HEK293T (cell line): ENCODE measurements at regions not wholly inside any gene's neighbourhood (a gene's known extent, or its start where the extent isn't known, plus 50 kb on each side); places are given as distances from the start of the nearest gene placed in this dataset.
"Not testable (repeated sequence)": the region's sequence is repeated elsewhere in the genome, so short reads cannot be mapped to it uniquely, and the experiment has no call there.

Source experiments
- CTCF ChIA-PET: fragments of 350-600 bp; formaldehyde crosslinking; extraction: SDS; loops from one replicate; lab custom pipeline; 2021; ENCODE audit warnings: antibody characterized with exemption, inconsistent platforms; lab: Yijun Ruan, JAX
- POLR2A ChIA-PET: fragments of 350-600 bp; formaldehyde crosslinking; extraction: SDS; loops from one replicate; lab custom pipeline; 2020; ENCODE audit warnings: antibody characterized with exemption, inconsistent platforms; lab: Yijun Ruan, JAX
- DNase-seq: peaks from one replicate; pipeline ENCODE4 v3.0.0; 2012; ENCODE audit warnings: mixed read lengths; ENCODE audit errors: extremely low spot score
- ARNT ChIP-seq: fragments of 450-650 bp; IDR thresholded peaks from 2 replicates; pipeline ENCODE4 v1.6.1; 2017; ENCODE audit warnings: mild to moderate bottlenecking
- BHLHE40 ChIP-seq: fragments of 450-650 bp; IDR thresholded peaks from 2 replicates; pipeline ENCODE4 v1.6.1; 2016; ENCODE audit warnings: mild to moderate bottlenecking, moderate library complexity, borderline replicate concordance
- ELF4 ChIP-seq: fragments of 450-650 bp; IDR thresholded peaks from 2 replicates; pipeline ENCODE4 v1.6.1; 2017; ENCODE audit warnings: antibody characterized with exemption
- FOXA1 ChIP-seq: fragments of 450-650 bp; IDR thresholded peaks from 2 replicates; pipeline ENCODE4 v1.6.1; 2016; ENCODE audit warnings: mild to moderate bottlenecking
- FOXK2 ChIP-seq: fragments of 450-650 bp; IDR thresholded peaks from 2 replicates; pipeline ENCODE4 v1.6.1; 2016; ENCODE audit warnings: mild to moderate bottlenecking
- FOXM1 ChIP-seq: fragments of 450-650 bp; IDR thresholded peaks from 2 replicates; pipeline ENCODE4 v1.6.1; 2017; ENCODE audit warnings: mild to moderate bottlenecking, borderline replicate concordance
- HDGF ChIP-seq: fragments of 450-650 bp; IDR thresholded peaks from 2 replicates; pipeline ENCODE4 v1.6.1; 2017; ENCODE audit warnings: antibody characterized with exemption, borderline replicate concordance
- L3MBTL2 ChIP-seq: fragments of 450-650 bp; conservative IDR thresholded peaks from 2 replicates; pipeline ENCODE4 v1.6.1; 2016; ENCODE audit warnings: mild to moderate bottlenecking
- LEF1 ChIP-seq: fragments of 450-650 bp; IDR thresholded peaks from 2 replicates; pipeline ENCODE4 v1.6.1; 2017; ENCODE audit warnings: mild to moderate bottlenecking, borderline replicate concordance
- NFRKB ChIP-seq: fragments of 450-650 bp; IDR thresholded peaks from 2 replicates; pipeline ENCODE4 v1.6.1; 2016; ENCODE audit warnings: mild to moderate bottlenecking, moderate library complexity
- PKNOX1 ChIP-seq: fragments of 450-650 bp; IDR thresholded peaks from 2 replicates; pipeline ENCODE4 v1.6.1; 2016
- SP1 ChIP-seq: fragments of 450-650 bp; IDR thresholded peaks from 2 replicates; pipeline ENCODE4 v1.6.1; 2017
- SUZ12 ChIP-seq: fragments of 450-650 bp; IDR thresholded peaks from 2 replicates; pipeline ENCODE4 v1.6.1; 2016; ENCODE audit warnings: mild to moderate bottlenecking
- TARDBP ChIP-seq: fragments of 450-650 bp; IDR thresholded peaks from 2 replicates; pipeline ENCODE4 v1.6.1; 2016
- ZNF384 ChIP-seq: fragments of 450-650 bp; IDR thresholded peaks from 2 replicates; pipeline ENCODE4 v1.6.1; 2016

DNA sequence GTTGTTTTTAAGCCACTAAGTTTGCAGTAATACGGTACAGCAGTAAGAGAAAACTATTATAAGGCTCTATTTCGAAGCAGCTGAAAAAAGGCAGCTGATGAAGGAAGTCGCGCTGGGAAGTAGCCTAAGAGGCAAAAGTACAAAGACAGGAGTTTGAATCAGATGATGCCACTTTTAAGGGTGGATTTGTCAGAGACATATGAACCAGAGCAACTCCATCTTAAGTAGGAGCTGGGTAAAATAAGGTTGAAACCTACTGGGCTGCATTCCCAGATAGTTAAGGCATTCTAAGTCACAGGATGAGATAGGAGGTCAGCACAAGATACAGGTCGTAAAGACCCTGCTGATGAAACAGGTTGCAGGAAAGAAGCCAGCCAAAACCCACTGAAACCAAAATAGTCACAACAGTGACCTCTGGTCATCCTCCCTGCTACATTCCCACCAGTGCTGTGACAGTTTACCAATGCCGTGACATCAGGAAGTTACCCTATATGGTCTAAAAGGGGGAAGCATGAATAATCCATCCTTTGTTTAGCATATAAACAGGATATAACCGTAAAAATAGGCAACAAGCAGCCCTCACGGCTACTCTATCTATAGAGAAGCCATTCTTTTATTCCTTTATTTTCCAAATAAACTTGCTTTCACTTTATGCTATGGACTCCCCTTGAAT, 91.8 kb upstream of the PRSS3 start:
- TF ChIP-seq FOXA1 (no peak), FOXK2 (no peak), HDGF (no peak), TARDBP (no peak), ELF4 (no peak), BHLHE40 (no peak), FOXM1 (no peak), ARNT (no peak), LEF1 (no peak), SP1 (no peak), ZNF384 (no peak), PKNOX1 (no peak), NFRKB (no peak), L3MBTL2 (no peak), SUZ12 (no peak)
- ChIA-PET POLR2A (no interaction called here), CTCF (no interaction called here)
- no peak for DNase-seq

DNA sequence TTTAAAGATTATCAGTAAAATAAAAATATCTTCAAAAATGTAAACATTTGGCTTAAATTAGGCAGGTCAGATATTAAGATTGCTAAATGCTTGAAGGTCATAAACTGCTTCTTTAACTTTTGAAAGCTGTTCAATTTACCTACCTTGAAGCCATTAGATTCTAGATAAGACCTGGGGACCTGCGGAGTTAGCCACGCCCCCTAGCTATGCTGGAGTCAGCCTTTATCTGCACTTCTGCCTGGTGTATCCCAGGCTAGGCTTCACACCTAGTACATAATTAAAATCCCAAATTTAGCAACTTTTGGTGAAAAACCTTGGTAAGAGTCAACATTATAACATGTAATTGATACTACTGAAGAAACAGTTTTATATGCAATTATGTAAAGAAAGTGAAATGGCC, 89.9 kb upstream of the PRSS3 start:
- POLR2A ChIA-PET, CTCF ChIA-PET, DNase-seq: not testable (repeated sequence)

DNA sequence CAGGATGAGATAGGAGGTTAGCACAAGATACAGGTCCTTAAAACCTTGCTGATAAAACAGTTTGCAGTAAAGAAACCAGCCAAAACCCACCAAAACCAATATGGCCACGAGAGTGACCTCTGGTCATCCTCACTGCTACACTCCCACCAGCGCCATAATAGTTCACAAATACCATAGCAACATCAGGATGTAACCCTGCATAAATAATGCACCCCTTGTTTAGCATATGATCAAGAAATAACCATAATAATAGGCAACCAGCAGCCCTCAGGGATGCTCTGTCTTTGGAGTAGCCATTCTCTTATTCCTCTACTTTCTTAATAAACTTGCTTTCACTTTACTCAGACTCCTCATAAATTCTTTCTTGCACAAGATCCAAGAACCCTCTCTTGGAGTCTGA, 86.9 kb upstream of the PRSS3 start:
- TF ChIP-seq FOXA1, result no peak
- ChIA-PET POLR2A (no interaction called here), CTCF (no interaction called here)
- no peak for DNase-seq

- ChIA-PET POLR2A (no interaction called here), CTCF (no interaction called here)
- TF ChIP-seq LEF1 (no peak), SUZ12 (no peak), L3MBTL2 (no peak), NFRKB (no peak), BHLHE40 (no peak), HDGF (no peak), FOXK2 (no peak), ARNT (no peak), ZNF384 (no peak)
- DNase-seq, result no peak
Measured at GRCh38 chr9:33709269-33709668, 86.1 kb upstream of the PRSS3 start.

- POLR2A ChIA-PET, CTCF ChIA-PET, DNase-seq: not testable (repeated sequence)
Measured at GRCh38 chr9:33711418-33711817, 83.9 kb upstream of the PRSS3 start.

DNA sequence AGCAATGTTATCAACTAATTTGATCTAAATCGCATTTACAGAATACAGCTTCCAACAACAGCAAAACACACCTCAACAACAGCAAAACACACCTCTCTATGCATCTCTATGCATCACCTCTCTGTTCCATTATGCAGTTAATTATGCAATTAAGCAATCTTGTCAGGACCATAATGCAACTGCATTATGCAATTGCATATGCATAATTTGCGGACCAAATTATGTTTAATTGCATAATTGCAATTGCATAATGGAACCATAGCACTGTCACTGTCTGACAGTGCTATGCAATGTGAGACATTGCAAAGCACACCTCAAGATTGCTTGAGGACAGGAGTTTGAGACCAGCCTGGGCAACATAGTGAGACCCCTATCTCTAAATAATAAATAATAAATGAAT, 80.4 kb upstream of the PRSS3 start:
- ChIA-PET POLR2A (no interaction called here), CTCF (interaction anchor here (1.0 kb wide), 1 partner anchor 91 kb away, joined by 3 read pairs; no protein-coding TSS in a partner anchor)
- no peak for DNase-seq
- TF ChIP-seq SUZ12, result no peak

DNA sequence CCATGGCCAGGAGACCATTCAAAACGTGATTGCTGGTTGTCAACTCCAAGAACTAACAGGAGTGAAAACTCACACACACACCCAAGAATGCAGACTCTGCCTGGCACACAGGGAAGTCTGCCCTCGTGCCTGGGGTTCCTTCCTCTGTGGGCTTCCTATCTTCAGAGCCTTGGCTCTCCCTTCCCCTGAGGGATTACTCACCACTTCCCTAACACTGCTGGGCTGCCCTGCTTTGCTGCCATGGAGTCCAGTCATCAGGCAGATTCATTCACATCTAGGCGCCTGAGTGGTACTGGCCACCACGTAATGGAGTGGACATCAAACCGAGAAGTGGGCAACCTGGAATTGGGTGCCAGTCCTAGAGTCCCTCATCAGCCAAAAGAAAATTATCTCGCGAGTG, 76.4 kb upstream of the PRSS3 start:
- TF ChIP-seq HDGF, result no peak
- TF ChIP-seq PKNOX1, result no peak
- no peak for TF ChIP-seq SP1
- TF ChIP-seq ELF4, result no peak
- POLR2A ChIA-PET, result no interaction called here
- no peak for DNase-seq
- CTCF ChIA-PET, result interaction anchor here (1.0 to 1.3 kb wide), 3 partner anchors 85 to 99 kb away, joined by 3 to 8 read pairs (median 3); no protein-coding TSS in a partner anchor

DNA sequence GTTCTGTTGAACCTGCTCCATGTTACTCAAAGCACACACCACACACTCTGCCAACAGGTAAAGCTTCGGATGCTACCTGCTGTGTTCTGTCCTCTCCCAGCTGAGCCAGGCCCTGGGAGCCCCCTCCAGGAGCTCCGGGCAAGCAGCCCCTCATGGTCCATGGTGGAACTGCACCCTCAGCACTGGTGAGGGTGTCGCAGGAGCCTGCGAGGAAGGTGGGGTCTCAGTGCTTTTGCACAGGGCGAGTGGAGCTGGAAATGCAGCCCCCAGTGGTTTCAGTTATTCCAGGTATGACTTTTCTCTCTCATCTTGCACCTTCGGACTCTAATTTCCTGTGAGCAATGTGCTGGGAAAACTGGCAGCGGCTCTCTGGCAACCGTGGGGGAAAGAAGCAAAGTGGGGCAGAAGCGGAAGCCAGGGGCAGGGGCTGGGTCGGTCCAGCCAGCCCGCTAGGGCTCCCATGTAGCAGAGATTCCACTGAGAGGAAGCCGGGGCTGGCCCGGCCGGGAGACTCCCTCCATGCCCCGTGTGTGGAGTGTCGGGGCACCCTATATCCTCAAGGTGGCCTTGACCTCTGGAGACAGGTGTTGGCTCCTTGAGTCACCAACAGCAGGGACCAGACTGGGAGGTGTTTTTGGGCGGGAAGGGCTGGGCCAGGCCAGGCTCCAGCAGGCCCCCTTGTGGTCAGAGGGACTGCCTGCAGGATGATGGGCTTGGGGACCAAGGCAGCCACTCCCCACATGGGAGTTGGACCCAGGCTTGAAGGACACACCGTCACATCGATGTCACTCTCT, 75.6 kb upstream of the PRSS3 start:
- ChIA-PET POLR2A (interaction anchor here (1.9 kb wide), 1 partner anchor 91 kb away, joined by 4 read pairs; no protein-coding TSS in a partner anchor), CTCF (interaction anchor here (0.6 to 3.1 kb wide), 6 partner anchors 85 to 124 kb away, joined by 3 to 37 read pairs (median 6); no protein-coding TSS in a partner anchor)
- TF ChIP-seq ARNT, result no peak
- TF ChIP-seq L3MBTL2, result 0 out of 2 replicates have a peak, but pooled peaks have one; percentile 34
- peak; percentile 37 for DNase-seq
